ENCODE measurements at regions not wholly inside any gene's neighbourhood (a gene's known extent, or its start where the extent isn't known, plus 50 kb on each side); places are given as distances from the start of the nearest gene placed in this dataset.
"Not testable (repeated sequence)": the region's sequence is repeated elsewhere in the genome, so short reads cannot be mapped to it uniquely, and the experiment has no call there.

GRCh38 chr2:198611201-198611600, 806.8 kb downstream of the PLCL1 start:
- no peak for DNase-seq

- DNase-seq: no peak
Observed at GRCh38 chr2:198604599-198604998, 800.2 kb downstream of the PLCL1 start.

DNA sequence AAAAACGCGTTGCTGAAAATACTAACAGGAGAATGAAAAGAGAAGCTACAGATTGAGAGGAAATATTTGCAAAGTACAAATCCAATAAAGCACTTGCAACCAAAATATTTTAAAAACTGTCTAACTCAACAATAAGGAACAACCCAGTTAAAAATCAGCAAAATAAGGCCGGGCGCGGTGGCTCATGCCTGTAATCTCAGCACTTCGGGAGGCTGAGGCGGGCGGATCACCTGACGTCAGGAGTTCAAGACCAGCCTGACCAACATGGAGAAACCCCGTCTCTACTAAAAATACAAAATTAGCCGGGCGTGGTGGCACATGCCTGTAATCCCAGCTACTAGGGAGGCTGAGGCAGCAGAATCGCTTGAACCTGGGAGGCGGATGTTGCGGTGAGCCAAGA, 798.6 kb downstream of the PLCL1 start:
- DNase-seq: not testable (repeated sequence)

DNA sequence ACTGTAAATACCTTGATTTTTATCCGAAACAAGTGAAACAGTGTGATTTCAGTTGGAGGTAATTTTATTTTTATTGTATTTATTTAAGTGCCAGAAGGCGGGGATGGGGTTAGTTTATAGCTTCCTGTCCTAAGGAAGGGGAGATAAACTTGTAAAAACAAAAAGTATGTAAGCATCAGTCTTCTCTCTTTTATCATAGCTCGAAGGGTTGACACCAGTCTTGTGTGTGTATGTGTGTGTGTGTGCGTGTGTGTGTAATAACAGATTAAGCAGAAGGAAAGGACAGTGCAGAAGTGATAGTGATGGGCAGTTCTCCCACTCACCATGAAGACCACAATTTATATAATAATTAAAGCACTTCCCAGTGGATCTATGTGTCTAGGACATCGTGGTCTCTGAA, 793.3 kb downstream of the PLCL1 start:
- DNase-seq: no peak

GRCh38 chr2:198596985-198597384, 792.6 kb downstream of the PLCL1 start:
- DNase-seq: no peak

DNA sequence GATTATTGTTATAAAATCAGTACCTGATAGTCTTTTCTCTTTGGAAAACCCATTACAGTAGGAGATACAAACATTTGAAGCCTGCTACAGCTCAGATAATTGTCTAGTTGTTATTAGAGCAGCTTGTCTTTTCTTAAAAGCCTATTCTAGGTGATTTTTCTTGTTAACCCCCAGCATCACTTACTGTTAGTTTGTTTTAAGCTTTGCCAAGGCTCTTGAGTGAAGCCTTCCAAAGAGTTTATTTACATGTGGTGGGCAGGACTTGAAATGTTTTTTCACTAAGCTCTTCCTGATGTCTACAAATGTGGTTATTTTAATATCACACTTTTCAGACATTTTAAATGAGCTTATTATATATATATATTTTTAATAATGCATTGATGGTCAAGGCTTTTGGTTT, 791.3 kb downstream of the PLCL1 start:
- no peak for DNase-seq

DNA sequence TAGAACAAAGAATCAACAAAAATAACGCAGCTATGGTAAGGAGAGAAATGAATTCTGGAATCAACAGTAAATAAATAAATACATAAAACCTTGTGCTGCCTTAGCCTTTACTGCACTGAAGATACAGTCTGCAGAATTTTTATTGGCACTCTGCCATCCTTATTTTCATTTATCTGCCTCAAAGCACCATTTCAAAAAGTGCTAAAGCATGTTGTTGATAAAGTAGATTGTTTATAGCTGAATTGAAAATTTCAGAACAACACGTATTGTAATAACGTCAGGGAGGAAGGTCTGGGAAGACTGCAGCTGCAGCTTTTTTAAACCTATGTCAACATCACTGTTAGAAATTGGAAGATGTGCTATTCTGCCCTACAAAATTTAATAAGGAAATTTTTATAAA, 787.2 kb downstream of the PLCL1 start:
- DNase-seq: no peak

- DNase-seq: no peak
Observed at GRCh38 chr2:198587741-198588140, 783.3 kb downstream of the PLCL1 start.

GRCh38 chr2:198587240-198587639, 782.8 kb downstream of the PLCL1 start:
- no peak for DNase-seq

DNA sequence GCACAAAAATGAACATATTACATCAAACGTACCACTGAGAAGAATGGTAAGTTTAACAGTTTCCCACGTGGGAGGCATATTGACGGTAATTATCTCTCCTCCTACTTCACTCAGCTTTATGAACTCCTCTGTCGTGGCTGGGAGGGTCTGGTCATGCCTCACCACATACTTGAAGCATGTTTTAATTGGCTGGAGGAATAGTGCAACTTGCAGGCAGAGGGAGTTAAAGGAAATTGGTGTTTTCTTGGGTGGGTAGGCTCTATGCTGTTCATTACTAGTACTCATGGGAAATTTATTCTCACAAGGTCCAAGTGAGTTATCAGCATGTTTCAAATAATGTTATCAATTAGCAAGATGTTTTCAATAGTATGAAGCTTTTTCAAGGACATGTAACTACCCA, 767.0 kb downstream of the PLCL1 start:
- no peak for DNase-seq

- DNase-seq: no peak
Observed at GRCh38 chr2:198558176-198558575, 753.8 kb downstream of the PLCL1 start.

DNA sequence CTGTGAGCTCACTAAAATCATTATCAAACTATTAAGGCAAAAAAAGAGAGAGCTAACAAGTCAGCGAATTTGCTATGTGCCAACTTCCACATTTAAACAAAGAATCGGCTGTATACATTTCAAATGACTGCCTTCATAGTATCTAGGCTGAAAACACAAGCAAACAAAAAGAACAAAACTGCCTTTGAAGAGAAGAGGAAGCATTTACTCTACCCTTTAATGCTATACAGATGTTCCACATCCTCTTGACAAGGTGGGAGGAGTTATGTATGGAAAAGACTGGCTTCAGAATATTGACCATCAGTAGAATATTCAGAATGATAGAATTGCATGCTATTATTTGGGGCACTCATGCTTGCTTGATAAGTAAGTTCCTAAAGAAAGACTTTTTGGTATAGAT, 741.7 kb downstream of the PLCL1 start:
- no peak for DNase-seq

DNA sequence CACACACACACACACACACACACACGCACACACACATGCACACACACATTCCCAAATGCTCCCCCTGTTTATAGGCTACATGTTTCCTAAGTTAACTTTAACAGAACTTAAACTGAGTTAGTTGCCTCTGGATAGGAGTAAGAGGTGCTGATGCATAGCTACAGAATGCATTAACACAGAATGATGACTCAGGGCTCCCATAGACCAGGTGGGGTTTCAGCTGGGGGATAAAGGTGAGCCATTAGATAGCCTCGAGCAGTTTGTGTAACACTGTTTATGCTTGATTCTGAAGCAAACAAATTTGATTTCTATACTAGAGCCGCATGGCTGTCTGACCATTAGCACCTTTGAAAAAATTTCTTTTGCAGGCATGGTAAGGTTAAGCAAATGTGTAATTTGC, 741.0 kb downstream of the PLCL1 start:
- DNase-seq: no peak

DNA sequence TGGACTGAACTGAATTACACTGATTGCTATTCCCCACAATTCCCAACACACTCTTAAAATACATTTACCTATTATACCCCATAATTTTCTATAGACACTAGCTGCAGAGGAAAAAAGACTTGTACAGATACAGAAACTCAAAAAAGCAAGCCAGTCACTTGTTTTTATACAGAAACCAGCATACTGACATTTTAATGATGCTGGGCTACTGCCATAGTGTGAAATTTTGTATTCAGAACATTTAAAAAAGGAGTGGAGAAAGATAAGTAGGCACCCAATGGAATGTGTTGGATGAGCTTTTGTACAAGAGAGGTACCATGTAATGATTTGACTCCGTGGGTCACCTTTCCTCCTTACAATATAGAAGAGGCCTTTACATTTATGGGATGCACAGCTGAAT, 740.1 kb downstream of the PLCL1 start:
- no peak for DNase-seq

GRCh38 chr2:198534756-198535155, 730.4 kb downstream of the PLCL1 start:
- DNase-seq: no peak

GRCh38 chr2:198525211-198525969, 721.0 kb downstream of the PLCL1 start:
- no peak for DNase-seq

DNA sequence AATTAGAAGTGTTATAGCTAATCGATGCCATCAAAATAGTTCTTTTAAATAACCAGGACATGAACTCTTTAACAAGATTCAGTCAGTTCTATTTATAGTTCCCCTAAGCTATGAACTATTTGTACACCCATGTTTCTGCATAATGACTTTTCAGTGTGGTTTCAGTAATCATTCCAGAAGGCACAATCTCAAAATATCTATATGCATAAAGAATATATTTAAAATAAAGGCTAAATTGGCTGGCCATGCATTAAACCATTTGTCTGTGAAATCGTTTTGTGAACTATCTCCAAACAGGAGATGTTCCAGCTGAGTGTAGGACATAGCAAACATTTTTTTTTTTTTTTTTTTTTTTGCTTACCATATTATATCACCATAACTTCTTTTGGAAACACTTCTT, 719.3 kb downstream of the PLCL1 start:
- no peak for DNase-seq

DNA sequence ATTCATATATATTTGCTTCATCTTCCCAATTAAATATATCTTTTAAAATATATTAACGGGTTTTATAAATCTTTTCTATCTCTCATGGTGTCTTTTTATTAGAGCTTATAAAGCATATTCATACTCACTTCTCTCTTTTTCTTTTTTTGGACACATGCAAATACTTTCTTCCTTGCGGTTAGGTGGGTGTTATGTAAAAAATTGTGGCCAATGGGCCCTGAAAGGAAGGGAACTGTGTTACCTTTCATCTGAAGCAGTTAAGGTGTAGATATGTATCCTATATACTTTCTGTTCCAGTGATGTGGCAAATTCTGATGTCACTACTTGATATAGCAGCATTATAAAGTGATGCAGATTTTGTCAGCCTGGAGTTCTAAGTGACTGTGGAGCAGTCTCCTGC, 714.5 kb downstream of the PLCL1 start:
- DNase-seq: no peak

GRCh38 chr2:198517976-198518375, 713.6 kb downstream of the PLCL1 start:
- no peak for DNase-seq

GRCh38 chr2:198508610-198509009, 704.2 kb downstream of the PLCL1 start:
- not testable (repeated sequence) for DNase-seq

GRCh38 chr2:198499539-198499938, 695.1 kb downstream of the PLCL1 start:
- DNase-seq: peak; percentile 73

- no peak for DNase-seq
Observed at GRCh38 chr2:198498516-198498915, 694.1 kb downstream of the PLCL1 start.

GRCh38 chr2:198498048-198498447, 693.7 kb downstream of the PLCL1 start:
- DNase-seq: no peak

- no peak for DNase-seq
Observed at GRCh38 chr2:198494931-198495330, 690.5 kb downstream of the PLCL1 start.

DNA sequence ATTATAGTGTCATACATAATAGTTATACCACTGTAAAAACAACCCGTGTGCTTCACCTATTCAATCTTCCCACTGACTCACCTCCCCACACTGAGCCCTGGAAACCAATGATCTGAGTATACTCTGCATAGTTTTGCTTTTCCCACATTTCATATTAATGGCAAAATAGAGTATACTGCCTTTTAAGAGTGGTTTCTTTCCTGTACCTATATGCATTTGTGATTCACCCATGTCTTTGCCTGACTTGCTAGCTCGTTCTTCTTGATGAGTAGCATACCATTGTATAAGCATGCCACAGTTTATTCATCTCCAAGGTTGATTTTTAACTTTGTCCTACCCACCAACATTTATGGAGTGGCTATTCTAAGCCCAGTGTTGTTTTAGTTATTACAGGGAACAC, 686.4 kb downstream of the PLCL1 start:
- no peak for DNase-seq

Measured in left hindlimb (tissue), 1 donor.